ENCODE measurements at regions not wholly inside any gene's neighbourhood (a gene's known extent, or its start where the extent isn't known, plus 50 kb on each side); places are given as distances from the start of the nearest gene placed in this dataset.

- DNase-seq (ENCODE audit: low spot score): no peak
Measured at GRCh38 chr2:8204711-8205110, 477.1 kb upstream of the ID2 start.

- no peak for DNase-seq (ENCODE audit: low spot score)
Measured at GRCh38 chr2:8209494-8209893, 472.4 kb upstream of the ID2 start.

GRCh38 chr2:8211384-8211783 is 470.5 kb upstream of the ID2 start:
- DNase-seq (ENCODE audit: low spot score): no peak

GRCh38 chr2:8212239-8212638 is 469.6 kb upstream of the ID2 start:
- DNase-seq (ENCODE audit: low spot score): no peak

- no peak for DNase-seq (ENCODE audit: low spot score)
Measured at GRCh38 chr2:8214036-8214615, 467.7 kb upstream of the ID2 start.

- DNase-seq (ENCODE audit: low spot score): no peak
Measured at GRCh38 chr2:8215159-8215863, 466.5 kb upstream of the ID2 start.

- no peak for DNase-seq (ENCODE audit: low spot score)
Measured at GRCh38 chr2:8215982-8216381, 465.9 kb upstream of the ID2 start.

- DNase-seq (ENCODE audit: low spot score): no peak
Measured at GRCh38 chr2:8216397-8216796, 465.5 kb upstream of the ID2 start.

GRCh38 chr2:8217468-8218030 is 464.3 kb upstream of the ID2 start:
- DNase-seq (ENCODE audit: low spot score): peak; percentile 32

GRCh38 chr2:8219096-8219495 is 462.8 kb upstream of the ID2 start:
- peak; percentile 2 for DNase-seq (ENCODE audit: low spot score)

- DNase-seq (ENCODE audit: low spot score): peak; percentile 90
Measured at GRCh38 chr2:8219631-8220355, 462.1 kb upstream of the ID2 start.

GRCh38 chr2:8222979-8223694 is 458.7 kb upstream of the ID2 start:
- no peak for DNase-seq (ENCODE audit: low spot score)

- no peak for DNase-seq (ENCODE audit: low spot score)
Measured at GRCh38 chr2:8223695-8224346, 458.0 kb upstream of the ID2 start.

- DNase-seq (ENCODE audit: low spot score): no peak
Measured at GRCh38 chr2:8224347-8225190, 457.3 kb upstream of the ID2 start.

- no peak for DNase-seq (ENCODE audit: low spot score)
Measured at GRCh38 chr2:8225266-8225665, 456.6 kb upstream of the ID2 start.

GRCh38 chr2:8225798-8226197 is 456.1 kb upstream of the ID2 start:
- DNase-seq (ENCODE audit: low spot score): no peak

- no peak for DNase-seq (ENCODE audit: low spot score)
Measured at GRCh38 chr2:8229546-8229986, 452.3 kb upstream of the ID2 start.

GRCh38 chr2:8230466-8230865 is 451.4 kb upstream of the ID2 start:
- DNase-seq (ENCODE audit: low spot score): no peak

- no peak for DNase-seq (ENCODE audit: low spot score)
Measured at GRCh38 chr2:8231902-8232301, 450.0 kb upstream of the ID2 start.

- no peak for DNase-seq (ENCODE audit: low spot score)
Measured at GRCh38 chr2:8232871-8233270, 449.0 kb upstream of the ID2 start.

- no peak for DNase-seq (ENCODE audit: low spot score)
Measured at GRCh38 chr2:8234253-8234652, 447.6 kb upstream of the ID2 start.
